Astrocyte of the cerebellum (primary cell): ENCODE measurements at regions not wholly inside any gene's neighbourhood (a gene's known extent, or its start where the extent isn't known, plus 50 kb on each side); places are given as distances from the start of the nearest gene placed in this dataset.

Experiments used
- DNase-seq: peaks from one replicate; pipeline ENCODE4 v3.0.0-alpha.2; 2011; ENCODE audit warnings: low read depth
- H3K4me3 ChIP-seq: 2 replicates; pipeline ENCODE4 v1.5.1; 2011; ENCODE audit warnings: mild to moderate bottlenecking, low read depth, low read length, moderate library complexity
- CTCF ChIP-seq: IDR thresholded peaks from 2 replicates; pipeline ENCODE4 v1.5.1; 2012; ENCODE audit warnings: low read length, low read depth, moderate library complexity, mild to moderate bottlenecking; ENCODE audit errors: missing control alignments
- in situ Hi-C: cut with HindIII; loops from 2 replicates; pipeline ENCODE4 v1.10.0; 2017; ENCODE audit warnings: low sequenced_read_pairs

- DNase-seq, result no peak
- no peak for TF ChIP-seq CTCF
- in situ Hi-C loops, result no loop called here
- H3K4me3 ChIP-seq, result no peak overlapping the region
Observed at GRCh38 chr4:42205541-42205940, 53.1 kb upstream of the BEND4 start.

GRCh38 chr4:42216664-42217063 lies 64.2 kb upstream of the BEND4 start:
- no peak for DNase-seq
- no peak for TF ChIP-seq CTCF
- H3K4me3 ChIP-seq, result no peak overlapping the region
- in situ Hi-C loops, result no loop called here

GRCh38 chr4:42225286-42225685 lies 72.8 kb upstream of the BEND4 start:
- DNase-seq, result no peak
- no peak overlapping the region for H3K4me3 ChIP-seq

GRCh38 chr4:42234817-42235216 lies 82.4 kb upstream of the BEND4 start:
- DNase-seq, result no peak
- no peak overlapping the region for H3K4me3 ChIP-seq
- in situ Hi-C loops, result no loop called here
- no peak for TF ChIP-seq CTCF

More at GRCh38 chr4:42225286-42225685, 72.8 kb upstream of the BEND4 start:
- in situ Hi-C loops, result no loop called here
- no peak for TF ChIP-seq CTCF

GRCh38 chr4:42235304-42236021 lies 83.0 kb upstream of the BEND4 start:
- in situ Hi-C loops, result no loop called here
- H3K4me3 ChIP-seq, result no peak overlapping the region
- TF ChIP-seq CTCF, result no peak
- no peak for DNase-seq

GRCh38 chr4:42237010-42237409 lies 84.6 kb upstream of the BEND4 start:
- no peak for TF ChIP-seq CTCF
- in situ Hi-C loops, result no loop called here
- no peak overlapping the region for H3K4me3 ChIP-seq
- no peak for DNase-seq
